Adipocyte (in vitro differentiated cells): ENCODE measurements at regions not wholly inside any gene's neighbourhood (a gene's known extent, or its start where the extent isn't known, plus 50 kb on each side); places are given as distances from the start of the nearest gene placed in this dataset.

Experiments
- DNase-seq: peaks from one replicate; pipeline ENCODE4 v3.0.0-alpha.2; 2015; ENCODE audit warnings: low read depth
- H3K27me3 ChIP-seq: replicated peaks from 2 replicates; pipeline ENCODE4 v1.7.0; 2013; ENCODE audit warnings: mild to moderate bottlenecking, low read length, moderate library complexity; ENCODE audit not compliant: control insufficient read depth, insufficient read depth
- H3K36me3 ChIP-seq: 2 replicates; pipeline ENCODE4 v1.7.0; 2013; ENCODE audit warnings: low read length, mild to moderate bottlenecking, moderate library complexity; ENCODE audit not compliant: control insufficient read depth, insufficient read depth, severe bottlenecking
- H3K4me1 ChIP-seq: 2 replicates; pipeline ENCODE4 v1.7.0; 2013; ENCODE audit warnings: mild to moderate bottlenecking, low read length, moderate library complexity; ENCODE audit not compliant: control insufficient read depth, insufficient read depth
- H3K4me3 ChIP-seq: 2 replicates; pipeline ENCODE4 v1.7.0; 2013; ENCODE audit warnings: mild to moderate bottlenecking, low read length, moderate library complexity
- H3K9ac ChIP-seq: 2 replicates; pipeline ENCODE4 v1.7.0; 2013; ENCODE audit warnings: mild to moderate bottlenecking, low read length, moderate library complexity
- H3K9me3 ChIP-seq: 2 replicates; pipeline ENCODE4 v1.7.0; 2013; ENCODE audit warnings: mild to moderate bottlenecking, low read length, moderate library complexity; ENCODE audit not compliant: control insufficient read depth

- peak; percentile 15 for DNase-seq
- no peaks in the 10 kb centered on the region for H3K36me3 ChIP-seq
- H3K4me3 ChIP-seq = no peak overlapping the region
- H3K4me1 ChIP-seq = peaks cover 9% of the 10 kb centered on the region
- no peaks in the 10 kb centered on the region for H3K27me3 ChIP-seq
- H3K9me3 ChIP-seq = no peaks in the 10 kb centered on the region
- no peak overlapping the region for H3K9ac ChIP-seq
These were observed 50.5 kb upstream of the SULT1C3 start for GRCh38 chr2:108189316-108189715.
